OCI-LY1 (cell line): ENCODE measurements at regions not wholly inside any gene's neighbourhood (a gene's known extent, or its start where the extent isn't known, plus 50 kb on each side); places are given as distances from the start of the nearest gene placed in this dataset.

Source experiments
- H2AFZ ChIP-seq: fragments of 200-600 bp; sonication (generic), shearing (Covaris generic); 2 replicates; pipeline ENCODE4 v1.6.0; 2014; ENCODE audit warnings: antibody characterized with exemption, mild to moderate bottlenecking, low read length
- H3F3A ChIP-seq: fragments of 200-600 bp; sonication (generic), shearing (Covaris generic); 2 replicates; pipeline ENCODE4 v1.6.0; 2014; ENCODE audit warnings: mild to moderate bottlenecking, antibody characterized with exemption, low read length, moderate library complexity; ENCODE audit not compliant: insufficient read depth
- H3K27ac ChIP-seq: fragments of 200-600 bp; sonication (generic); 2 replicates; pipeline ENCODE4 v1.5.1; 2014; ENCODE audit warnings: low read length, mixed run types, mild to moderate bottlenecking, low read depth; ENCODE audit not compliant: poor library complexity, severe bottlenecking
- H3K27me3 ChIP-seq: fragments of 200-600 bp; sonication (generic); 2 replicates; pipeline ENCODE4 v1.6.0; 2014; ENCODE audit warnings: antibody characterized with exemption, mild to moderate bottlenecking, low read length, moderate library complexity; ENCODE audit not compliant: insufficient read depth
- H3K36me3 ChIP-seq: fragments of 200-600 bp; sonication (generic); 2 replicates; pipeline ENCODE4 v1.6.1; 2014; ENCODE audit warnings: mild to moderate bottlenecking, antibody characterized with exemption, low read length, moderate library complexity, mixed read lengths; ENCODE audit not compliant: insufficient read depth
- H3K4me1 ChIP-seq: fragments of 200-600 bp; sonication (generic); 2 replicates; pipeline ENCODE4 v1.5.1; 2014; ENCODE audit warnings: mild to moderate bottlenecking, low read length, moderate library complexity; ENCODE audit not compliant: insufficient read depth, severe bottlenecking
- H3K4me2 ChIP-seq: fragments of 200-600 bp; sonication (generic), shearing (Covaris generic); 2 replicates; pipeline ENCODE4 v1.6.1; 2014; ENCODE audit warnings: low read length
- H3K4me3 ChIP-seq: fragments of 200-600 bp; sonication (generic); 2 replicates; pipeline ENCODE4 v1.5.1; 2014; ENCODE audit warnings: low read length, low read depth, mild to moderate bottlenecking, mixed read lengths; ENCODE audit not compliant: poor library complexity, severe bottlenecking
- H3K79me2 ChIP-seq: fragments of 200-600 bp; shearing (Covaris generic); 2 replicates; pipeline ENCODE4 v1.6.1; 2016; ENCODE audit warnings: mixed run types, low read length, mixed read lengths; ENCODE audit not compliant: insufficient read depth
- H3K9ac ChIP-seq: fragments of 200-600 bp; sonication (generic), shearing (Covaris generic); 2 replicates; pipeline ENCODE4 v1.6.1; 2014; ENCODE audit warnings: mild to moderate bottlenecking, low read length, mixed read lengths
- H3K9me2 ChIP-seq: fragments of 200-600 bp; sonication (generic), shearing (Covaris generic); 2 replicates; pipeline ENCODE4 v1.6.1; 2014; ENCODE audit warnings: low read depth, mild to moderate bottlenecking, low read length, mixed read lengths
- H3K9me3 ChIP-seq: fragments of 200-600 bp; shearing (Covaris generic); 2 replicates; pipeline ENCODE4 v1.6.1; 2014; ENCODE audit warnings: low read length, mixed read lengths
- H4K20me1 ChIP-seq: fragments of 200-600 bp; sonication (generic), shearing (Covaris generic); 2 replicates; pipeline ENCODE4 v1.6.0; 2016; ENCODE audit warnings: mild to moderate bottlenecking, low read length; ENCODE audit not compliant: insufficient read depth
- CTCF ChIP-seq: fragments of 200-600 bp; sonication (generic), shearing (Covaris generic); IDR thresholded peaks from 2 replicates; pipeline ENCODE4 v1.5.1; 2017; ENCODE audit warnings: mild to moderate bottlenecking, antibody characterized with exemption, low read length, moderate library complexity, mixed read lengths
- EZH2 ChIP-seq: fragments of 200-600 bp; sonication (generic), shearing (Covaris generic); IDR thresholded peaks from 2 replicates; pipeline ENCODE4 v1.8.0; 2017; ENCODE audit warnings: borderline replicate concordance, mixed run types, mild to moderate bottlenecking, antibody characterized with exemption, low read length, moderate library complexity, mixed read lengths

GRCh38 chr7:112579388-112579787 lies 98.6 kb downstream of the LSMEM1 start:
- peaks cover 2% of the 10 kb centered on the region; the same call in 1 of the 2 replicates for H3K9me3 ChIP-seq
- no peak overlapping the region for H2AFZ ChIP-seq
- H3K36me3 ChIP-seq, result no peaks in the 10 kb centered on the region
- no peaks in the 10 kb centered on the region for H3F3A ChIP-seq
- no peaks in the 10 kb centered on the region for H3K27me3 ChIP-seq
- H4K20me1 ChIP-seq, result no peaks in the 10 kb centered on the region
- TF ChIP-seq EZH2 (no peak), CTCF (no peak)
- H3K9me2 ChIP-seq, result no peaks in the 10 kb centered on the region
- no peak overlapping the region for H3K4me2 ChIP-seq
- no peaks in the 10 kb centered on the region for H3K4me1 ChIP-seq
- no peak overlapping the region for H3K27ac ChIP-seq
- H3K4me3 ChIP-seq, result no peak overlapping the region
- no peaks in the 10 kb centered on the region for H3K79me2 ChIP-seq
- H3K9ac ChIP-seq, result no peak overlapping the region

DNA sequence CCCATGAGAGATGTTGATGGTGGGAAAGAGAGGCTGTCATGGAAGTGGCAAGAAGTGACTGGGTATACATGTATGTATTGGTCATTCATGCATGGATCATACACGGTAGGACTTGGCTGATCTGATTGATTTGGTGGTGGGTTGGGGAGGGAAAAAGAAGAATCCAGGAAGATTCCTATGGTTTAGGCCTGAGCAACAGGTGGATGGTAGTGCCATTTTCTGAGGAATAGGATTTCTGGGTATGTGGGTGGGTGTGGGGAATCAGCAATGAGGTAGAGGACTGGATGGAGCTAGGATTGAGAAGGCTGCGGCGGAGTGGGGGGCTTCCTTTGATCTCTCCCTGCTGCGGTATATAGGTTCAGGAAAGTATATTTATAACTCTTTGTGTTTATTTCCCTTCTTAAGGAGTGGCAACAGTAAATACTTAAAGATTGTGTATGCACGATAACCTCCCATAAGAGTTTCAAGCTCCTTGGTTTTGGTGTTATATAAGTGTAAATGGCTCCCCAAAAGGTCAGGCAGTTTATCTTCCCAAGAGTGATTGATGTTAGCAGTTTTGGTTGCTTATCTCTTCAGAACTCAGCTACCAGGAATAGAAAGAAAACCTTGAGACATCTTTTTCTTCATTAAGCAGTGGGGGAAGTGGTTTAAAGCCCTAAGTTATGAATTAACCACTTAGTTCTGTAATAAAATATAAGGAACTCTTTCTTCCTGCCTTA lies 100.1 kb downstream of the LSMEM1 start:
- no peaks in the 10 kb centered on the region for H3K27me3 ChIP-seq
- no peaks in the 10 kb centered on the region for H3K4me1 ChIP-seq
- H3K4me2 ChIP-seq, result no peak overlapping the region
- H3K9me2 ChIP-seq, result no peaks in the 10 kb centered on the region
- no peaks in the 10 kb centered on the region for H3K36me3 ChIP-seq
- no peak overlapping the region for H2AFZ ChIP-seq
- H3K9ac ChIP-seq, result no peak overlapping the region
- TF ChIP-seq EZH2 (no peak), CTCF (no peak)
- no peak overlapping the region for H3K27ac ChIP-seq
- H4K20me1 ChIP-seq, result no peaks in the 10 kb centered on the region
- H3K79me2 ChIP-seq, result no peaks in the 10 kb centered on the region
- H3K9me3 ChIP-seq, result peaks cover 2% of the 10 kb centered on the region; the same call in 1 of the 2 replicates
- no peaks in the 10 kb centered on the region for H3F3A ChIP-seq
- no peak overlapping the region for H3K4me3 ChIP-seq

DNA sequence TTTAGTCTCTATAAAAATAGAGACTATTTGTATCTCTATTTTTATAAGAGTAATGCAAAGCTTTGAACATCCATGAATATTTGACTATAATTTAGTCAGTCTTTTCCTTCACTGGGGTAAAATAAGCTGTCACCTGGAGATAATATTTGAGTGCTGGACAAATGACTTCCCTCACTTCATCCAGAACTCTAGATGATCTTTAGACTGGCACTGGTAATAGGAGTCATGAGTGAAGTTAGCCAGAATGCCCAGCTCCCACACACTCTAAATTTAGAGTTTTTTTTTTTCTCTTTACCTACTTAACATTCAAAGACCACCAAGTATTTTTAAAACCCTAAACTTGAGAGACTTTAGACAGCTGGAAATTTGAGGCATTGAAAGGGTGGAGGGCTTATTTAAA lies 100.7 kb downstream of the LSMEM1 start:
- Histone ChIP-seq H4K20me1 (no peaks in the 10 kb centered on the region), H3F3A (no peaks in the 10 kb centered on the region), H3K36me3 (no peaks in the 10 kb centered on the region), H3K4me1 (no peaks in the 10 kb centered on the region), H3K27ac (no peak overlapping the region), H3K9ac (no peak overlapping the region), H3K4me3 (no peak overlapping the region), H2AFZ (no peak overlapping the region), H3K9me3 (peaks cover 2% of the 10 kb centered on the region; the same call in 1 of the 2 replicates), H3K27me3 (no peaks in the 10 kb centered on the region), H3K9me2 (no peaks in the 10 kb centered on the region), H3K4me2 (no peak overlapping the region), H3K79me2 (no peaks in the 10 kb centered on the region)
- TF ChIP-seq CTCF (no peak), EZH2 (no peak)
